HG03097 (cell line): ENCODE measurements at regions not wholly inside any gene's neighbourhood (a gene's known extent, or its start where the extent isn't known, plus 50 kb on each side); places are given as distances from the start of the nearest gene placed in this dataset.
"Not testable (repeated sequence)": the region's sequence is repeated elsewhere in the genome, so short reads cannot be mapped to it uniquely, and the experiment has no call there.

Experiments used
- ATAC-seq: cut with Tn5 transposase; IDR thresholded peaks from one replicate; pipeline ENCODE4 v1.9.1; 2021; ENCODE audit not compliant: unreplicated experiment, low FRiP score

- ATAC-seq: no peak
Measured at GRCh38 chr18:46224181-46224775, 120.1 kb downstream of the HAUS1 start.

- ATAC-seq: no peak
Measured at GRCh38 chr18:46226461-46226860, 122.3 kb downstream of the HAUS1 start.

- ATAC-seq: not testable (repeated sequence)
Measured at GRCh38 chr18:46229641-46230040, 125.5 kb downstream of the HAUS1 start.

GRCh38 chr18:46236156-46236555 is 132.0 kb downstream of the HAUS1 start:
- no peak for ATAC-seq

- ATAC-seq: no peak
Measured at GRCh38 chr18:46237891-46238290, 133.7 kb downstream of the HAUS1 start.

- ATAC-seq: no peak
Measured at GRCh38 chr18:46239549-46239948, 135.4 kb downstream of the HAUS1 start.

- no peak for ATAC-seq
Measured at GRCh38 chr18:46239998-46240397, 135.8 kb downstream of the HAUS1 start.

GRCh38 chr18:46241393-46241792 is 137.2 kb downstream of the HAUS1 start:
- ATAC-seq: not testable (repeated sequence)

GRCh38 chr18:46242183-46242582 is 138.0 kb downstream of the HAUS1 start:
- ATAC-seq: no peak

GRCh38 chr18:46243095-46243494 is 138.9 kb downstream of the HAUS1 start:
- ATAC-seq: no peak

GRCh38 chr18:46243673-46244072 is 139.5 kb downstream of the HAUS1 start:
- no peak for ATAC-seq

- no peak for ATAC-seq
Measured at GRCh38 chr18:46246101-46246500, 141.9 kb downstream of the HAUS1 start.

GRCh38 chr18:46247942-46248341 is 143.8 kb downstream of the HAUS1 start:
- ATAC-seq: no peak

- ATAC-seq: peak; percentile 94
Measured at GRCh38 chr18:46250084-46250811, 146.1 kb downstream of the HAUS1 start.

GRCh38 chr18:46250812-46251173 is 146.6 kb downstream of the HAUS1 start:
- ATAC-seq: peak; percentile 19

GRCh38 chr18:46252759-46253158 is 148.6 kb downstream of the HAUS1 start:
- no peak for ATAC-seq

GRCh38 chr18:46253498-46253897 is 149.3 kb downstream of the HAUS1 start:
- ATAC-seq: no peak

- ATAC-seq: no peak
Measured at GRCh38 chr18:46256078-46256477, 151.9 kb downstream of the HAUS1 start.

GRCh38 chr18:46257366-46257765 is 153.2 kb downstream of the HAUS1 start:
- no peak for ATAC-seq

GRCh38 chr18:46260016-46260878 is 156.1 kb downstream of the HAUS1 start:
- no peak for ATAC-seq

GRCh38 chr18:46260879-46261143 is 156.6 kb downstream of the HAUS1 start:
- no peak for ATAC-seq

- no peak for ATAC-seq
Measured at GRCh38 chr18:46261799-46262198, 157.6 kb downstream of the HAUS1 start.
